ENCODE measurements at regions not wholly inside any gene's neighbourhood (a gene's known extent, or its start where the extent isn't known, plus 50 kb on each side); places are given as distances from the start of the nearest gene placed in this dataset.
"Not testable (repeated sequence)": the region's sequence is repeated elsewhere in the genome, so short reads cannot be mapped to it uniquely, and the experiment has no call there.

DNA sequence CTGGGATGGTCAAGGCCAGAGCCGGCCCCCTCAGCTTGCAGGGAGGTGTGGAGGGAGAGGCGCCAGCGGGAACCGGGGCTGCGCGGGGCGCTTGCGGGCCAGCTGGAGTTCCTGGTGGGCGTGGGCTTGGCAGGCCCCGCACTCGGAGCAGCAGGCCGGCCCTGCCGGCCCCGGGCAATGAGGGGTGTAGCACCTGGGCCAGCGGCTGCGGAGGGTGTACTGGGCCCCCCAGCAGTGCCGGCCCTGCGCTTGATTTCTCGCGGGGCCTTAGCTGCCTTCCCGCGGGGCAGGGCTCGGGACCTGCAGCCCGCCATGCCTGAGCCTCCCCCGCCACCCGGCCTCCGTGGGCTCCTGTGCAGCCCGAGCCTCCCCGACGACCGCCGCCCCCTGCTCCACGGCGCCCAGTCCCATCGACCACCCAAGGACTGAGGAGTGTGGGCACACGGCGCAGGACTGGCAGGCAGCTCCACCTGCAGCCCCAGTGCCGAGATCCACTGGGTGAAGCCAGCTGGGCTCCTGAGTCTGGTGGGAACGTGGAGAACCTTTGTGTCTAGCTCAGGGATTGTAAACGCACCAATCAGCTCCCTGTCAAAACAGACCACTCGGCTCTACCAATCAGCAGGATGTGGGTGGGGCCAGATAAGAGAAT, 489.3 kb upstream of the COBL start:
- H3K79me1 ChIP-seq (ENCODE audit: low read depth in 1 of 2, low read length in 2 of 2); H2BK120ac ChIP-seq (ENCODE audit: low read depth, low read length); H4K91ac ChIP-seq (ENCODE audit: insufficient read depth, low read depth, low read length); H3K9me3 ChIP-seq (ENCODE audit: control insufficient read depth, insufficient read depth, low read length); dilution Hi-C loops (cut with HindIII; ENCODE audit: low sequenced_read_pairs, unreplicated experiment); CTCF ChIA-PET; H2AK9ac ChIP-seq (replicated peaks; ENCODE audit: low read depth, low read length, poor library complexity); H3K14ac ChIP-seq (replicated peaks; ENCODE audit: low read depth, low read length); H3K9ac ChIP-seq (ENCODE audit: low read depth, low read length); in situ Hi-C loops (cut with MboI; ENCODE audit: low sequenced_read_pairs); intact Hi-C loops (cut with micrococcal nuclease); DNase-seq; H2AFZ ChIP-seq (replicated peaks; ENCODE audit: low read length, poor library complexity); H3K4me1 ChIP-seq (ENCODE audit: control insufficient read depth, insufficient read depth, low read length); ATAC-seq (ENCODE audit: low read depth); H3K9me1 ChIP-seq (ENCODE audit: insufficient read depth, low read length); H2BK5ac ChIP-seq (ENCODE audit: low read depth, low read length, poor library complexity, severe bottlenecking); H3K4ac ChIP-seq (ENCODE audit: low read depth, low read length); H4K8ac ChIP-seq (ENCODE audit: low read depth in 2 of 2, low read length in 2 of 2); H3K27me3 ChIP-seq (ENCODE audit: control insufficient read depth, insufficient read depth, low read length); H3K27ac ChIP-seq (ENCODE audit: insufficient read depth, low read length); H3K4me3 ChIP-seq (ENCODE audit: insufficient read depth, low read depth, low read length); H3K23ac ChIP-seq (ENCODE audit: low read depth, low read length); H2BK15ac ChIP-seq (ENCODE audit: low read depth, low read length); H4K20me1 ChIP-seq (ENCODE audit: insufficient read depth, low read length); H3K36me3 ChIP-seq (ENCODE audit: control insufficient read depth, insufficient read depth, low read length); H3K4me2 ChIP-seq (ENCODE audit: low read depth, low read length); H4K5ac ChIP-seq (ENCODE audit: low read depth, low read length); POLR2A ChIA-PET (ENCODE audit: unreplicated experiment); H3K56ac ChIP-seq (ENCODE audit: extremely low read depth, insufficient read depth, low read length); BruUV-seq (replicated peaks); H2BK20ac ChIP-seq (ENCODE audit: low read depth, low read length); H3K18ac ChIP-seq (ENCODE audit: low read depth, low read length); H2AK5ac ChIP-seq (ENCODE audit: low read depth, low read length): not testable (repeated sequence)
- WGBS, 2 experiments (ENCODE audit: extremely low coverage in 2 of 2, insufficient read length in 1 of 2), result 98% methylated on average over 9 of the region's 41 CpGs; no CpG with 5 or more reads in 1 of the 2 experiments
